Trophoblast cell (in vitro differentiated cells and primary cell): ENCODE measurements at regions not wholly inside any gene's neighbourhood (a gene's known extent, or its start where the extent isn't known, plus 50 kb on each side); places are given as distances from the start of the nearest gene placed in this dataset.

Experiments
- DNase-seq, 2 donors: peaks; one replicate each; pipeline ENCODE4 v3.0.0-alpha.2; 2016
- H2AFZ ChIP-seq: 2 replicates; pipeline ENCODE4 v1.6.1; 2013; ENCODE audit warnings: low read length, moderate library complexity, mild to moderate bottlenecking; ENCODE audit not compliant: insufficient read depth, poor library complexity
- H2AK5ac ChIP-seq: 2 replicates; pipeline ENCODE4 v1.6.1; 2013; ENCODE audit warnings: mild to moderate bottlenecking, low read length
- H2BK120ac ChIP-seq: 2 replicates; pipeline ENCODE4 v1.6.1; 2013; ENCODE audit warnings: low read length, mild to moderate bottlenecking, moderate library complexity; ENCODE audit not compliant: insufficient read depth, poor library complexity
- H2BK12ac ChIP-seq: 2 replicates; pipeline ENCODE4 v1.6.1; 2013; ENCODE audit warnings: mild to moderate bottlenecking, low read length, moderate library complexity
- H2BK5ac ChIP-seq: 2 replicates; pipeline ENCODE4 v1.6.1; 2013; ENCODE audit warnings: low read length, low read depth, moderate library complexity, mild to moderate bottlenecking; ENCODE audit not compliant: poor library complexity
- H3K14ac ChIP-seq: 2 replicates; pipeline ENCODE4 v1.6.1; 2013; ENCODE audit warnings: mild to moderate bottlenecking, low read length
- H3K18ac ChIP-seq: 2 replicates; pipeline ENCODE4 v1.6.1; 2013; ENCODE audit warnings: mild to moderate bottlenecking, low read length
- H3K23ac ChIP-seq: 2 replicates; pipeline ENCODE4 v1.6.1; 2013; ENCODE audit warnings: low read length
- H3K27ac ChIP-seq: 2 replicates; pipeline ENCODE4 v1.5.1; 2013; ENCODE audit warnings: low read depth, mild to moderate bottlenecking, inconsistent platforms, low read length, moderate library complexity
- H3K27me3 ChIP-seq: 2 replicates; pipeline ENCODE4 v1.6.1; 2013; ENCODE audit warnings: inconsistent platforms, mild to moderate bottlenecking, low read length, moderate library complexity; ENCODE audit not compliant: insufficient read depth
- H3K36me3 ChIP-seq, 2 experiments: 1 replicate in 1 of 2; 2 replicates in 1 of 2; pipeline ENCODE4 v1.6.1; 2013; ENCODE audit warnings: low read length in 2 of 2, mild to moderate bottlenecking in 2 of 2, moderate library complexity in 1 of 2; ENCODE audit not compliant: insufficient read depth in 2 of 2, control insufficient read depth in 1 of 2
- H3K4ac ChIP-seq: 2 replicates; pipeline ENCODE4 v1.6.1; 2013; ENCODE audit warnings: low read depth, mild to moderate bottlenecking, low read length, moderate library complexity
- H3K4me1 ChIP-seq, 2 experiments: 1 replicate in 1 of 2; 2 replicates in 1 of 2; pipeline ENCODE4 v1.6.1; 2013; ENCODE audit warnings: low read length in 2 of 2, mild to moderate bottlenecking in 2 of 2, moderate library complexity in 1 of 2; ENCODE audit not compliant: insufficient read depth in 2 of 2, control insufficient read depth in 1 of 2
- H3K4me2 ChIP-seq: 2 replicates; pipeline ENCODE4 v1.6.1; 2013; ENCODE audit warnings: inconsistent platforms, mild to moderate bottlenecking, low read length, moderate library complexity
- H3K4me3 ChIP-seq: 2 replicates; pipeline ENCODE4 v1.5.1; 2013; ENCODE audit warnings: mild to moderate bottlenecking, low read depth, low read length, inconsistent platforms
- H3K79me1 ChIP-seq: one replicate; pipeline ENCODE4 v1.6.1; 2013; ENCODE audit warnings: low read length
- H3K79me2 ChIP-seq: 2 replicates; pipeline ENCODE4 v1.6.1; 2013; ENCODE audit warnings: low read length, mild to moderate bottlenecking; ENCODE audit not compliant: control insufficient read depth, insufficient read depth, poor library complexity
- H3K9ac ChIP-seq: 2 replicates; pipeline ENCODE4 v1.6.1; 2013; ENCODE audit warnings: mild to moderate bottlenecking, low read length
- H3K9me3 ChIP-seq: 2 replicates; pipeline ENCODE4 v1.6.1; 2013; ENCODE audit warnings: low read depth, mild to moderate bottlenecking, control low read depth, inconsistent platforms, low read length; ENCODE audit not compliant: insufficient read depth
- H4K12ac ChIP-seq: 2 replicates; pipeline ENCODE4 v1.6.1; 2013; ENCODE audit warnings: low read depth, mild to moderate bottlenecking, low read length, moderate library complexity
- H4K8ac ChIP-seq: 2 replicates; pipeline ENCODE4 v1.6.1; 2013; ENCODE audit warnings: low read depth, mild to moderate bottlenecking, low read length, moderate library complexity
- H4K91ac ChIP-seq: one replicate; pipeline ENCODE4 v1.6.1; 2013; ENCODE audit warnings: low read depth, mild to moderate bottlenecking, low read length, moderate library complexity
- WGBS: extraction: QIAGEN DNeasy Blood & Tissue Kit; methylation state at CpG from one replicate; pipeline ENCODE4 v1.1.7; 2013; ENCODE audit warnings: missing lambda C conversion rate; ENCODE audit not compliant: insufficient read length, insufficient coverage; ENCODE audit errors: extremely low coverage; 5-methylcytosine and 5-hydroxymethylcytosine counted together

- Histone ChIP-seq H3K4ac (no peak overlapping the region), H3K4me1 (no peaks in the 10 kb centered on the region), H3K79me1 (no peaks in the 10 kb centered on the region), H3K14ac (no peak overlapping the region), H3K9me3 (no peaks in the 10 kb centered on the region), H4K91ac (no peak overlapping the region), H4K8ac (no peak overlapping the region), H3K27me3 (no peaks in the 10 kb centered on the region), H2BK120ac (no peak overlapping the region), H3K79me2 (no peaks in the 10 kb centered on the region), H2AK5ac (no peak overlapping the region), H3K4me3 (no peak overlapping the region), H3K4me2 (no peak overlapping the region), H2BK5ac (no peak overlapping the region), H2BK12ac (no peak overlapping the region), H3K18ac (no peak overlapping the region), H4K12ac (no peak overlapping the region), H2AFZ (no peak overlapping the region), H3K36me3 (no peaks in the 10 kb centered on the region), H3K23ac (no peak overlapping the region), H3K9ac (no peak overlapping the region), H3K27ac (no peak overlapping the region)
- DNase-seq = no peak
Observed at GRCh38 chr11:109511598-109511997, 89.6 kb downstream of the C11orf87 start.

- Histone ChIP-seq H3K23ac (no peak overlapping the region), H3K27me3 (no peaks in the 10 kb centered on the region), H3K14ac (no peak overlapping the region), H3K4me2 (no peak overlapping the region), H3K9me3 (no peaks in the 10 kb centered on the region), H2BK12ac (no peak overlapping the region), H3K4me3 (no peak overlapping the region), H2AFZ (no peak overlapping the region), H3K4me1 (no peaks in the 10 kb centered on the region), H2BK5ac (no peak overlapping the region), H4K8ac (no peak overlapping the region), H3K9ac (no peak overlapping the region), H3K36me3 (no peaks in the 10 kb centered on the region), H4K91ac (no peak overlapping the region), H4K12ac (no peak overlapping the region), H2BK120ac (no peak overlapping the region), H3K18ac (no peak overlapping the region), H3K79me2 (no peaks in the 10 kb centered on the region), H3K79me1 (no peaks in the 10 kb centered on the region), H3K27ac (no peak overlapping the region), H2AK5ac (no peak overlapping the region), H3K4ac (no peak overlapping the region)
- no peak for DNase-seq
- no CpG with 5 or more reads among the region's 1 CpG for WGBS
Observed at GRCh38 chr11:109512249-109512648, 90.3 kb downstream of the C11orf87 start.

GRCh38 chr11:109512680-109513079 lies 90.7 kb downstream of the C11orf87 start:
- no peaks in the 10 kb centered on the region for H3K27me3 ChIP-seq
- no peak overlapping the region for H4K91ac ChIP-seq
- no peak overlapping the region for H3K4ac ChIP-seq
- no peaks in the 10 kb centered on the region for H3K4me1 ChIP-seq
- no peaks in the 10 kb centered on the region for H3K79me1 ChIP-seq
- H2AFZ ChIP-seq = no peak overlapping the region
- H3K23ac ChIP-seq = no peak overlapping the region
- no peak overlapping the region for H3K18ac ChIP-seq
- H3K36me3 ChIP-seq = no peaks in the 10 kb centered on the region
- no peak overlapping the region for H2BK12ac ChIP-seq
- no peak overlapping the region for H4K12ac ChIP-seq
- H3K9ac ChIP-seq = no peak overlapping the region
- H2BK120ac ChIP-seq = no peak overlapping the region
- no peaks in the 10 kb centered on the region for H3K9me3 ChIP-seq
- no peak overlapping the region for H3K4me3 ChIP-seq
- WGBS = no CpG with 5 or more reads among the region's 2 CpGs
- no peak overlapping the region for H2AK5ac ChIP-seq
- no peak overlapping the region for H3K27ac ChIP-seq
- H4K8ac ChIP-seq = no peak overlapping the region
- no peaks in the 10 kb centered on the region for H3K79me2 ChIP-seq
- H3K14ac ChIP-seq = no peak overlapping the region
- no peak for DNase-seq
- H2BK5ac ChIP-seq = no peak overlapping the region
- H3K4me2 ChIP-seq = no peak overlapping the region

- no peak overlapping the region for H2BK5ac ChIP-seq
- H4K8ac ChIP-seq = no peak overlapping the region
- H2BK12ac ChIP-seq = no peak overlapping the region
- H2BK120ac ChIP-seq = no peak overlapping the region
- no peak overlapping the region for H3K9ac ChIP-seq
- no peaks in the 10 kb centered on the region for H3K79me2 ChIP-seq
- H3K23ac ChIP-seq = no peak overlapping the region
- no peaks in the 10 kb centered on the region for H3K9me3 ChIP-seq
- no peaks in the 10 kb centered on the region for H3K27me3 ChIP-seq
- H2AK5ac ChIP-seq = no peak overlapping the region
- no peak overlapping the region for H3K14ac ChIP-seq
- H3K18ac ChIP-seq = no peak overlapping the region
- 100% methylated on average over 1 of the region's 2 CpGs for WGBS
- no peak for DNase-seq
- no peak overlapping the region for H3K4ac ChIP-seq
- no peaks in the 10 kb centered on the region for H3K79me1 ChIP-seq
- H4K12ac ChIP-seq = no peak overlapping the region
- H3K27ac ChIP-seq = no peak overlapping the region
- H3K4me1 ChIP-seq = no peaks in the 10 kb centered on the region
- H3K4me3 ChIP-seq = no peak overlapping the region
- no peak overlapping the region for H4K91ac ChIP-seq
- no peak overlapping the region for H3K4me2 ChIP-seq
- H2AFZ ChIP-seq = no peak overlapping the region
- no peaks in the 10 kb centered on the region for H3K36me3 ChIP-seq
Observed at GRCh38 chr11:109514313-109515018, 92.5 kb downstream of the C11orf87 start.
